Keratinocyte (primary cell): ENCODE measurements at regions not wholly inside any gene's neighbourhood (a gene's known extent, or its start where the extent isn't known, plus 50 kb on each side); places are given as distances from the start of the nearest gene placed in this dataset.

ENCODE experiments used
- DNase-seq: peaks from one replicate; pipeline ENCODE4 v3.0.0-alpha.2; 2011; ENCODE audit warnings: low read depth, missing footprints, low spot score
- FAIRE-seq: peaks from 2 replicates; lab custom pipeline; 2011; peaks lifted over from hg19 to GRCh38; lab: Jason Lieb, UNC
- H2AFZ ChIP-seq: 2 replicates; pipeline ENCODE4 v1.6.0; 2012; ENCODE audit warnings: low read length, control low read depth, inconsistent platforms; ENCODE audit not compliant: control insufficient read depth
- H3K27ac ChIP-seq: 2 replicates; pipeline ENCODE4 v1.5.1; 2011; ENCODE audit warnings: low read length; ENCODE audit not compliant: control insufficient read depth, insufficient read depth
- H3K27me3 ChIP-seq: 3 replicates; pipeline ENCODE4 v1.6.0; 2011; ENCODE audit warnings: low read length; ENCODE audit not compliant: control insufficient read depth, insufficient read depth; ENCODE audit errors: extremely low read depth
- H3K36me3 ChIP-seq, 2 experiments: 2 replicates in 1 of 2; 3 replicates in 1 of 2; pipeline ENCODE4 v1.5.1; 2011; ENCODE audit warnings: low read length in 2 of 2, mild to moderate bottlenecking in 1 of 2; ENCODE audit not compliant: control insufficient read depth in 2 of 2, insufficient read depth in 2 of 2; ENCODE audit errors: extremely low read depth in 1 of 2
- H3K4me1 ChIP-seq: 3 replicates; pipeline ENCODE4 v1.5.1; 2011; ENCODE audit warnings: low read length; ENCODE audit not compliant: control insufficient read depth, insufficient read depth; ENCODE audit errors: extremely low read depth
- H3K4me2 ChIP-seq: 3 replicates; pipeline ENCODE4 v1.6.0; 2011; ENCODE audit warnings: low read depth, low read length; ENCODE audit not compliant: control insufficient read depth, insufficient read depth; ENCODE audit errors: extremely low read depth
- H3K4me3 ChIP-seq, 3 experiments: fragments of 200-600 bp in 1 of 3; sonication (generic) in 1 of 3; 2 replicates in 2 of 3; 3 replicates in 1 of 3; pipeline ENCODE4 v1.5.1; 2011 to 2016; ENCODE audit warnings: low read length in 3 of 3, mild to moderate bottlenecking in 3 of 3, control low read depth in 2 of 3, inconsistent platforms in 1 of 3, low read depth in 1 of 3, mixed read lengths in 1 of 3, mixed run types in 1 of 3, moderate library complexity in 1 of 3; ENCODE audit not compliant: control insufficient read depth in 2 of 3, insufficient read depth in 2 of 3; ENCODE audit errors: extremely low read depth in 1 of 3
- H3K79me2 ChIP-seq: 2 replicates; pipeline ENCODE4 v1.6.0; 2012; ENCODE audit warnings: low read length; ENCODE audit not compliant: control insufficient read depth, insufficient read depth
- H3K9ac ChIP-seq: 3 replicates; pipeline ENCODE4 v1.6.0; 2011; ENCODE audit warnings: low read length; ENCODE audit not compliant: control insufficient read depth, insufficient read depth; ENCODE audit errors: extremely low read depth
- H3K9me1 ChIP-seq: 3 replicates; pipeline ENCODE4 v1.6.0; 2011; ENCODE audit warnings: low read length; ENCODE audit not compliant: control insufficient read depth, insufficient read depth; ENCODE audit errors: extremely low read depth
- H3K9me3 ChIP-seq: 2 replicates; pipeline ENCODE4 v1.5.1; 2012; ENCODE audit warnings: low read depth, low read length; ENCODE audit not compliant: control insufficient read depth
- H4K20me1 ChIP-seq: 3 replicates; pipeline ENCODE4 v1.6.0; 2011; ENCODE audit warnings: low read length; ENCODE audit not compliant: control insufficient read depth, insufficient read depth; ENCODE audit errors: extremely low read depth
- CTCF ChIP-seq, 3 experiments: IDR thresholded peaks in 1 of 3; conservative IDR thresholded peaks in 1 of 3; optimal IDR thresholded peaks in 1 of 3; 2 replicates in 2 of 3; 3 replicates in 1 of 3; pipeline versions ENCODE3 to v1.5.1; 2011; ENCODE audit warnings: low read length in 3 of 3, mild to moderate bottlenecking in 3 of 3, moderate library complexity in 2 of 3, control low read depth in 1 of 3, inconsistent platforms in 1 of 3; ENCODE audit not compliant: insufficient read depth in 2 of 3; ENCODE audit errors: extremely low read depth in 1 of 3
- EZH2 ChIP-seq: IDR thresholded peaks from one replicate; pipeline ENCODE4 v1.6.1; 2012; ENCODE audit warnings: inconsistent platforms, mild to moderate bottlenecking, low read length, moderate library complexity
- dilution Hi-C: fragments of 300-500 bp; cut with MboI; formaldehyde crosslinking; loops from one replicate; pipeline ENCODE4 v1.7.0; 2020; ENCODE audit warnings: low sequenced_read_pairs; ENCODE audit not compliant: extremely low pct_ligation_motif_present

GRCh38 chr12:44942714-44943113 is 66.6 kb upstream of the NELL2 start:
- DNase-seq: no peak
- H3K79me2 ChIP-seq: no peaks in the 10 kb centered on the region
- H3K9me1 ChIP-seq: no peaks in the 10 kb centered on the region
- no peaks in the 10 kb centered on the region for H4K20me1 ChIP-seq
- no peak overlapping the region for H3K4me3 ChIP-seq
- FAIRE-seq: no peak
- H3K4me2 ChIP-seq: no peak overlapping the region
- H2AFZ ChIP-seq: no peak overlapping the region
- no peak overlapping the region for H3K27ac ChIP-seq
- no peaks in the 10 kb centered on the region for H3K36me3 ChIP-seq
- TF ChIP-seq EZH2 (no peak), CTCF (optimal IDR thresholded peaks at IDR 0.05 in 1 of 3, IDR thresholded peaks at IDR 0.05 in 1 of 3, conservative IDR thresholded peaks at IDR 0.05 in 1 of 3; ENCODE audit: extremely low read depth in 1 of 3, insufficient read depth in 2 of 3, low read length in 3 of 3) (no peak)
- H3K27me3 ChIP-seq: no peaks in the 10 kb centered on the region
- H3K9me3 ChIP-seq: no peaks in the 10 kb centered on the region
- dilution Hi-C loops: no loop called here
- H3K9ac ChIP-seq: no peak overlapping the region
- no peaks in the 10 kb centered on the region for H3K4me1 ChIP-seq

- Histone ChIP-seq H4K20me1 (no peaks in the 10 kb centered on the region), H3K27ac (no peak overlapping the region), H3K4me1 (no peaks in the 10 kb centered on the region), H3K9me3 (no peaks in the 10 kb centered on the region), H3K79me2 (no peaks in the 10 kb centered on the region), H3K4me3 (no peak overlapping the region), H3K36me3 (no peaks in the 10 kb centered on the region), H3K27me3 (no peaks in the 10 kb centered on the region), H2AFZ (no peak overlapping the region), H3K9me1 (no peaks in the 10 kb centered on the region), H3K4me2 (no peak overlapping the region), H3K9ac (no peak overlapping the region)
- DNase-seq (peak; percentile 13), FAIRE-seq (no peak)
- TF ChIP-seq EZH2 (no peak), CTCF (optimal IDR thresholded peaks at IDR 0.05 in 1 of 3, IDR thresholded peaks at IDR 0.05 in 1 of 3, conservative IDR thresholded peaks at IDR 0.05 in 1 of 3; ENCODE audit: extremely low read depth in 1 of 3, insufficient read depth in 2 of 3, low read length in 3 of 3) (peak in 2 of 3 experiments; percentile 8 to 23)
- dilution Hi-C loops: no loop called here
These were observed 55.0 kb upstream of the NELL2 start for GRCh38 chr12:44930972-44931600.
